Spleen (tissue), 7 donors: ENCODE measurements at regions not wholly inside any gene's neighbourhood (a gene's known extent, or its start where the extent isn't known, plus 50 kb on each side); places are given as distances from the start of the nearest gene placed in this dataset.

Experiments
- CTCF ChIP-seq, 11 experiments: fragments of 200-600 bp in 7 of 11; fragments of 450-650 bp in 4 of 11; sonication (generic) in 4 of 11; IDR thresholded peaks in 8 of 11; conservative IDR thresholded peaks in 3 of 11; 1 replicate in 7 of 11; 2 replicates in 4 of 11; pipeline versions ENCODE4 v1.4.0 to v1.8.0; 2016 to 2021; ENCODE audit warnings: antibody characterized with exemption in 11 of 11, inconsistent platforms in 4 of 11, mild to moderate bottlenecking in 1 of 11
- POLR2A ChIP-seq, 3 donors: fragments of 450-650 bp; IDR thresholded peaks; one replicate each; pipeline ENCODE4 v1.5.1; 2017; ENCODE audit warnings: antibody characterized with exemption in 3 of 3, mild to moderate bottlenecking in 1 of 3
- donor health status: DM: no; HTN: no; CAD: no; lungs with moderate emphysema.
- donor health status: DM: no; HTN: no; CAD: no.
- donor health status: DM: no; HTN: no; CAD: no.

- TF ChIP-seq CTCF (IDR thresholded peaks at IDR 0.05 in 8 of 11, conservative IDR thresholded peaks at IDR 0.05 in 3 of 11) (no peak), POLR2A (IDR thresholded peaks at IDR 0.05) (no peak)
These were observed 158.3 kb upstream of the IRAK1BP1 start for GRCh38 chr6:78709021-78709420.
